ENCODE measurements at regions not wholly inside any gene's neighbourhood (a gene's known extent, or its start where the extent isn't known, plus 50 kb on each side); places are given as distances from the start of the nearest gene placed in this dataset.

DNA sequence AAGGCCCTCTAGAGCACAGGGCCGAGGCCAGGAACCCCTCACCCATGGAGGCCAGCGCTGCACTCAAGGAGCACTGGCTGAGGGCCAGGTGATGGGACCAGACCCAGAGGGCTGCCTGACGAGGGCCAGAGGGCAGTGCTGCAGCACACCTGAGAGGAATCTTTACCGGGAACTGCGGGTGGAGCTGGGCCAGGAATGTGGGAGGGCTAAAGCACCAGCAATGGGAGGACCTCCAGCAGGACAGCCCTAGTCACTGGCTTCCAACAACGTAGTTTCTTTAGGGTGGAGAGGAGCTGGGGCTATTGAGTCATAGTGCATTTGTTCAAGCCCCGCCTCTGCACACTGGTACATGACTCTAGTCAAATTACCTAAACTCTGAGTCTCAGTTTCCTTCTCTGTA lies 143.4 kb downstream of the TMEM17 start:
- TF ChIP-seq, protein P1, sequence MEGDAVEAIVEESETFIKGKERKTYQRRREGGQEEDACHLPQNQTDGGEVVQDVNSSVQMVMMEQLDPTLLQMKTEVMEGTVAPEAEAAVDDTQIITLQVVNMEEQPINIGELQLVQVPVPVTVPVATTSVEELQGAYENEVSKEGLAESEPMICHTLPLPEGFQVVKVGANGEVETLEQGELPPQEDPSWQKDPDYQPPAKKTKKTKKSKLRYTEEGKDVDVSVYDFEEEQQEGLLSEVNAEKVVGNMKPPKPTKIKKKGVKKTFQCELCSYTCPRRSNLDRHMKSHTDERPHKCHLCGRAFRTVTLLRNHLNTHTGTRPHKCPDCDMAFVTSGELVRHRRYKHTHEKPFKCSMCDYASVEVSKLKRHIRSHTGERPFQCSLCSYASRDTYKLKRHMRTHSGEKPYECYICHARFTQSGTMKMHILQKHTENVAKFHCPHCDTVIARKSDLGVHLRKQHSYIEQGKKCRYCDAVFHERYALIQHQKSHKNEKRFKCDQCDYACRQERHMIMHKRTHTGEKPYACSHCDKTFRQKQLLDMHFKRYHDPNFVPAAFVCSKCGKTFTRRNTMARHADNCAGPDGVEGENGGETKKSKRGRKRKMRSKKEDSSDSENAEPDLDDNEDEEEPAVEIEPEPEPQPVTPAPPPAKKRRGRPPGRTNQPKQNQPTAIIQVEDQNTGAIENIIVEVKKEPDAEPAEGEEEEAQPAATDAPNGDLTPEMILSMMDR (IDR thresholded peaks at IDR 0.05): no peak
- no peak for TF ChIP-seq POLR2A (IDR thresholded peaks at IDR 0.05)

Data from uterus (tissue), 2 donors.